ENCODE measurements at regions not wholly inside any gene's neighbourhood (a gene's known extent, or its start where the extent isn't known, plus 50 kb on each side); places are given as distances from the start of the nearest gene placed in this dataset.

DNA sequence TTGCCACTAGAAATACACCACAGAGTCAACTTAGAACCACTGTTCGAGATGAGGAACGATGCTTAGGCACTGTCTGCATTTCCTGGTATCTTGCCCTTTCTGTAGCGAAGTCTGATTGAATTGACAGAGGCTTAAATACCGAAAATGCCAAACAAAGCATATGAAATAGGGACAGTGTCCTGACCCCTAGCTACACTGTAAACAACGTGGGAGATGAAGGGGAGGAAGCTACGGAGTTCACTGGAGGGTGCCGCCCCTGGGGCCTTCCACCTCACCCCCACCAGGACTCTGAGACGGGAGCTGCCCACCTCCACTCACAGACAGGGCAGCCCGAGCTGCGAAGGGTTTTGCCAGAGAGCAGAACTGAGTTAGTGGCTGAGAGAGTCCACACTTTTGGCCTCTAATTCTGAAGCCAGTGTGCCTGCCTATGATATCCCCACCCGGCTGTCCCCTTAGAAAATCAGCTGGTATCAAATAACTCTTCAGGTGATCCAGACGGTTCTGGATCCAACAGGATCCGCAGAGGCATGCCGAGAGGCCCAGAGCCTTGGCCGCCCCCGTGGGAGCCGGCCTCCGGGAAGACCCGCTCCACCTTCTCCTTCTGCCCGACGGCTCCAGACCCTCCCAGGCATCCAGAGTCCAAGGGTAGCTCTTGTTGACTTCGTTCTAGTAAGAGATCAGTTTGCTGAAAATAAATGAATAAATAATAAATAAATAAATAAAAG, 230.7 kb upstream of the DIO3 start:
- no peak for TF ChIP-seq EZH2 (IDR thresholded peaks at IDR 0.05; ENCODE audit: borderline replicate concordance, low read depth, low read length, severe bottlenecking)
- TF ChIP-seq, protein P1, sequence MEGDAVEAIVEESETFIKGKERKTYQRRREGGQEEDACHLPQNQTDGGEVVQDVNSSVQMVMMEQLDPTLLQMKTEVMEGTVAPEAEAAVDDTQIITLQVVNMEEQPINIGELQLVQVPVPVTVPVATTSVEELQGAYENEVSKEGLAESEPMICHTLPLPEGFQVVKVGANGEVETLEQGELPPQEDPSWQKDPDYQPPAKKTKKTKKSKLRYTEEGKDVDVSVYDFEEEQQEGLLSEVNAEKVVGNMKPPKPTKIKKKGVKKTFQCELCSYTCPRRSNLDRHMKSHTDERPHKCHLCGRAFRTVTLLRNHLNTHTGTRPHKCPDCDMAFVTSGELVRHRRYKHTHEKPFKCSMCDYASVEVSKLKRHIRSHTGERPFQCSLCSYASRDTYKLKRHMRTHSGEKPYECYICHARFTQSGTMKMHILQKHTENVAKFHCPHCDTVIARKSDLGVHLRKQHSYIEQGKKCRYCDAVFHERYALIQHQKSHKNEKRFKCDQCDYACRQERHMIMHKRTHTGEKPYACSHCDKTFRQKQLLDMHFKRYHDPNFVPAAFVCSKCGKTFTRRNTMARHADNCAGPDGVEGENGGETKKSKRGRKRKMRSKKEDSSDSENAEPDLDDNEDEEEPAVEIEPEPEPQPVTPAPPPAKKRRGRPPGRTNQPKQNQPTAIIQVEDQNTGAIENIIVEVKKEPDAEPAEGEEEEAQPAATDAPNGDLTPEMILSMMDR (IDR thresholded peaks at IDR 0.05; ENCODE audit: borderline replicate concordance, extremely low read depth, low read length, poor library complexity, severe bottlenecking) = no peak
- no peak overlapping the region for H3K4me2 ChIP-seq (ENCODE audit: insufficient read depth, low read length)
- ATAC-seq (ENCODE audit: insufficient read depth, low read depth) (no peak), DNase-seq (no peak)
- H3K4me3 ChIP-seq (ENCODE audit: low read depth in 1 of 2, low read length in 2 of 2) = no peak overlapping the region
- no peak overlapping the region for H2AFZ ChIP-seq (ENCODE audit: low read depth, low read length)
- H3K4me1 ChIP-seq (ENCODE audit: insufficient read depth, low read length) = no peaks in the 10 kb centered on the region
- no peaks in the 10 kb centered on the region for H3K9me3 ChIP-seq (ENCODE audit: insufficient read depth, low read length, severe bottlenecking)
- no peaks in the 10 kb centered on the region for H4K20me1 ChIP-seq (ENCODE audit: insufficient read depth, low read length)
- H3K27me3 ChIP-seq (ENCODE audit: insufficient read depth, low read length, poor library complexity) = peaks cover 20% of the 10 kb centered on the region
- H3K27ac ChIP-seq (ENCODE audit: low read length) = no peak overlapping the region
- H3K79me2 ChIP-seq (ENCODE audit: insufficient read depth, low read length) = no peaks in the 10 kb centered on the region
- no peak overlapping the region for H3K9ac ChIP-seq (ENCODE audit: low read depth, low read length)
- no peaks in the 10 kb centered on the region for H3K36me3 ChIP-seq (ENCODE audit: insufficient read depth, low read length)

GRCh38 chr14:101331141-101331525, 230.2 kb upstream of the DIO3 start:
- ATAC-seq (ENCODE audit: insufficient read depth, low read depth) (no peak), DNase-seq (no peak)
- Histone ChIP-seq H2AFZ (ENCODE audit: low read depth, low read length) (no peak overlapping the region), H3K9me3 (ENCODE audit: insufficient read depth, low read length, severe bottlenecking) (no peaks in the 10 kb centered on the region), H3K4me1 (ENCODE audit: insufficient read depth, low read length) (no peaks in the 10 kb centered on the region), H3K27ac (ENCODE audit: low read length) (no peak overlapping the region), H3K27me3 (ENCODE audit: insufficient read depth, low read length, poor library complexity) (peaks cover 20% of the 10 kb centered on the region), H4K20me1 (ENCODE audit: insufficient read depth, low read length) (no peaks in the 10 kb centered on the region), H3K79me2 (ENCODE audit: insufficient read depth, low read length) (no peaks in the 10 kb centered on the region), H3K36me3 (ENCODE audit: insufficient read depth, low read length) (no peaks in the 10 kb centered on the region), H3K4me2 (ENCODE audit: insufficient read depth, low read length) (no peak overlapping the region), H3K9ac (ENCODE audit: low read depth, low read length) (no peak overlapping the region), H3K4me3 (ENCODE audit: low read depth in 1 of 2, low read length in 2 of 2) (no peak overlapping the region)
- no peak for TF ChIP-seq EZH2 (IDR thresholded peaks at IDR 0.05; ENCODE audit: borderline replicate concordance, low read depth, low read length, severe bottlenecking)
- TF ChIP-seq, protein P1 (IDR thresholded peaks at IDR 0.05; ENCODE audit: borderline replicate concordance, extremely low read depth, low read length, poor library complexity, severe bottlenecking) = no peak

- DNase-seq = no peak
- Histone ChIP-seq H4K20me1 (ENCODE audit: insufficient read depth, low read length) (no peaks in the 10 kb centered on the region), H3K27ac (ENCODE audit: low read length) (no peak overlapping the region), H3K4me3 (ENCODE audit: low read depth in 1 of 2, low read length in 2 of 2) (no peak overlapping the region), H3K27me3 (ENCODE audit: insufficient read depth, low read length, poor library complexity) (peaks cover 22% of the 10 kb centered on the region), H3K9ac (ENCODE audit: low read depth, low read length) (no peak overlapping the region), H2AFZ (ENCODE audit: low read depth, low read length) (no peak overlapping the region), H3K36me3 (ENCODE audit: insufficient read depth, low read length) (no peaks in the 10 kb centered on the region), H3K4me1 (ENCODE audit: insufficient read depth, low read length) (no peaks in the 10 kb centered on the region), H3K4me2 (ENCODE audit: insufficient read depth, low read length) (no peak overlapping the region), H3K79me2 (ENCODE audit: insufficient read depth, low read length) (no peaks in the 10 kb centered on the region), H3K9me3 (ENCODE audit: insufficient read depth, low read length, severe bottlenecking) (no peaks in the 10 kb centered on the region)
- no peak for ATAC-seq (ENCODE audit: insufficient read depth, low read depth)
- TF ChIP-seq, protein P1 (IDR thresholded peaks at IDR 0.05; ENCODE audit: borderline replicate concordance, extremely low read depth, low read length, poor library complexity, severe bottlenecking) = no peak
- TF ChIP-seq EZH2 (IDR thresholded peaks at IDR 0.05; ENCODE audit: borderline replicate concordance, low read depth, low read length, severe bottlenecking) = no peak
These were observed 229.6 kb upstream of the DIO3 start for GRCh38 chr14:101331661-101332169.
